ENCODE measurements at regions not wholly inside any gene's neighbourhood (a gene's known extent, or its start where the extent isn't known, plus 50 kb on each side); places are given as distances from the start of the nearest gene placed in this dataset.

GRCh38 chr13:32936716-32937115 is 79.5 kb upstream of the KL start:
- DNase-seq (ENCODE audit: low spot score): no peak
- Mint-ChIP-seq H3K4me3 (ENCODE audit: unreplicated experiment) (no peak overlapping the region), H3K27ac (ENCODE audit: unreplicated experiment) (no peak overlapping the region), H3K36me3 (ENCODE audit: low read depth) (no peaks in the 10 kb centered on the region), H3K4me1 (ENCODE audit: low read depth) (peaks cover 22% of the 10 kb centered on the region), H3K27me3 (ENCODE audit: low read depth) (no peaks in the 10 kb centered on the region), H3K9me3 (ENCODE audit: low read depth) (peaks cover 11% of the 10 kb centered on the region)
- TF ChIP-seq, protein P1, sequence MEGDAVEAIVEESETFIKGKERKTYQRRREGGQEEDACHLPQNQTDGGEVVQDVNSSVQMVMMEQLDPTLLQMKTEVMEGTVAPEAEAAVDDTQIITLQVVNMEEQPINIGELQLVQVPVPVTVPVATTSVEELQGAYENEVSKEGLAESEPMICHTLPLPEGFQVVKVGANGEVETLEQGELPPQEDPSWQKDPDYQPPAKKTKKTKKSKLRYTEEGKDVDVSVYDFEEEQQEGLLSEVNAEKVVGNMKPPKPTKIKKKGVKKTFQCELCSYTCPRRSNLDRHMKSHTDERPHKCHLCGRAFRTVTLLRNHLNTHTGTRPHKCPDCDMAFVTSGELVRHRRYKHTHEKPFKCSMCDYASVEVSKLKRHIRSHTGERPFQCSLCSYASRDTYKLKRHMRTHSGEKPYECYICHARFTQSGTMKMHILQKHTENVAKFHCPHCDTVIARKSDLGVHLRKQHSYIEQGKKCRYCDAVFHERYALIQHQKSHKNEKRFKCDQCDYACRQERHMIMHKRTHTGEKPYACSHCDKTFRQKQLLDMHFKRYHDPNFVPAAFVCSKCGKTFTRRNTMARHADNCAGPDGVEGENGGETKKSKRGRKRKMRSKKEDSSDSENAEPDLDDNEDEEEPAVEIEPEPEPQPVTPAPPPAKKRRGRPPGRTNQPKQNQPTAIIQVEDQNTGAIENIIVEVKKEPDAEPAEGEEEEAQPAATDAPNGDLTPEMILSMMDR (IDR thresholded peaks at IDR 0.05): no peak

DNA sequence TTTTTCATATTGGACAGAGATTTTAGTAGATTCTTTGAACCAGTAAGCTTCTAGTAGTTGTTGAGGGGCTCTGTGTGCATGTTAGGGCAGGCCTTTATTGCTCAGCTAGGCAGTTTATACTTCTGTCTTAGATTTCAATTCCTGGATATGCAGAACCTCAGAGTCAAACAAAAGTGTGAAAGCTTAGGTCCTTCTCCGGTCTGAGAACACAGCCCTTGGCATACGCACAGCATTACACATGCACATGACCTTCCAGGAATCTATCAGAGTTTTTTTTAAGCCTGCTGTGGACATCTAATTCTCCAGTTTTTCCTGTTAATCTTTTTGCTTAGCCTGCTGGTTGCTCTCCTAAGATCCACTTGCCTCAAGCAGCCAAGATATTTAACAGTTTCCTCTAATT is 77.9 kb upstream of the KL start:
- no peak overlapping the region for H3K4me3 Mint-ChIP-seq (ENCODE audit: unreplicated experiment)

GRCh38 chr13:32938907-32939306 is 77.3 kb upstream of the KL start:
- Mint-ChIP-seq H3K27me3 (ENCODE audit: low read depth) (no peaks in the 10 kb centered on the region), H3K36me3 (ENCODE audit: low read depth) (no peaks in the 10 kb centered on the region), H3K4me3 (ENCODE audit: unreplicated experiment) (no peak overlapping the region), H3K4me1 (ENCODE audit: low read depth) (peaks cover 22% of the 10 kb centered on the region), H3K27ac (ENCODE audit: unreplicated experiment) (no peak overlapping the region), H3K9me3 (ENCODE audit: low read depth) (peaks cover 8% of the 10 kb centered on the region)
- no peak for DNase-seq (ENCODE audit: low spot score)
- TF ChIP-seq, protein P1 (IDR thresholded peaks at IDR 0.05): no peak

More for the DNA sequence above, 77.9 kb upstream of the KL start:
- no peak overlapping the region for H3K27ac Mint-ChIP-seq (ENCODE audit: unreplicated experiment)
- H3K9me3 Mint-ChIP-seq (ENCODE audit: low read depth): peaks cover 8% of the 10 kb centered on the region
- peaks cover 22% of the 10 kb centered on the region for H3K4me1 Mint-ChIP-seq (ENCODE audit: low read depth)
- TF ChIP-seq, protein P1 (IDR thresholded peaks at IDR 0.05): no peak
- H3K36me3 Mint-ChIP-seq (ENCODE audit: low read depth): no peaks in the 10 kb centered on the region
- DNase-seq (ENCODE audit: low spot score): no peak
- H3K27me3 Mint-ChIP-seq (ENCODE audit: low read depth): no peaks in the 10 kb centered on the region

GRCh38 chr13:32940601-32941000 is 75.6 kb upstream of the KL start:
- Mint-ChIP-seq H3K36me3 (ENCODE audit: low read depth) (peaks cover 3% of the 10 kb centered on the region), H3K9me3 (ENCODE audit: low read depth) (peaks cover 12% of the 10 kb centered on the region), H3K4me3 (ENCODE audit: unreplicated experiment) (peak overlapping the region; percentile 31), H3K27me3 (ENCODE audit: low read depth) (no peaks in the 10 kb centered on the region), H3K4me1 (ENCODE audit: low read depth) (peaks cover 22% of the 10 kb centered on the region), H3K27ac (ENCODE audit: unreplicated experiment) (peak overlapping the region; percentile 88)
- TF ChIP-seq, protein P1 (IDR thresholded peaks at IDR 0.05): no peak
- no peak for DNase-seq (ENCODE audit: low spot score)

GRCh38 chr13:32941368-32941767 is 74.9 kb upstream of the KL start:
- Mint-ChIP-seq H3K9me3 (ENCODE audit: low read depth) (peaks cover 18% of the 10 kb centered on the region), H3K36me3 (ENCODE audit: low read depth) (peaks cover 8% of the 10 kb centered on the region), H3K4me1 (ENCODE audit: low read depth) (peaks cover 22% of the 10 kb centered on the region), H3K4me3 (ENCODE audit: unreplicated experiment) (no peak overlapping the region), H3K27ac (ENCODE audit: unreplicated experiment) (no peak overlapping the region), H3K27me3 (ENCODE audit: low read depth) (no peaks in the 10 kb centered on the region)
- TF ChIP-seq, protein P1 (IDR thresholded peaks at IDR 0.05): no peak
- DNase-seq (ENCODE audit: low spot score): no peak

Data from chondrocyte (in vitro differentiated cells).